ENCODE measurements at regions not wholly inside any gene's neighbourhood (a gene's known extent, or its start where the extent isn't known, plus 50 kb on each side); places are given as distances from the start of the nearest gene placed in this dataset.

- H3K4me1 ChIP-seq, result no peaks in the 10 kb centered on the region
- ATAC-seq, result no peak
- TF ChIP-seq CTCF (IDR thresholded peaks at IDR 0.05), result no peak
- no peaks in the 10 kb centered on the region for H3K27me3 ChIP-seq (ENCODE audit: low read depth)
- no peak overlapping the region for H3K27ac ChIP-seq
- no peak overlapping the region for H3K4me3 ChIP-seq
- H3K9me3 ChIP-seq, result no peaks in the 10 kb centered on the region
- intact Hi-C loops (cut with DNase I), result no loop called here
- H3K36me3 ChIP-seq, result no peaks in the 10 kb centered on the region
- no peak for DNase-seq
Observed at GRCh38 chr6:6405997-6406714, 85.7 kb upstream of the F13A1 start.

- Histone ChIP-seq H3K27ac (no peak overlapping the region), H3K36me3 (no peaks in the 10 kb centered on the region), H3K27me3 (ENCODE audit: low read depth) (no peaks in the 10 kb centered on the region), H3K4me1 (no peaks in the 10 kb centered on the region), H3K9me3 (no peaks in the 10 kb centered on the region), H3K4me3 (no peak overlapping the region)
- ATAC-seq (no peak), DNase-seq (no peak)
- no peak for TF ChIP-seq CTCF (IDR thresholded peaks at IDR 0.05)
- intact Hi-C loops (cut with DNase I), result no loop called here
Observed at GRCh38 chr6:6406715-6407070, 86.2 kb upstream of the F13A1 start.

- no peaks in the 10 kb centered on the region for H3K9me3 ChIP-seq
- H3K36me3 ChIP-seq, result no peaks in the 10 kb centered on the region
- intact Hi-C loops (cut with DNase I), result no loop called here
- ATAC-seq (no peak), DNase-seq (no peak)
- no peak overlapping the region for H3K27ac ChIP-seq
- no peaks in the 10 kb centered on the region for H3K27me3 ChIP-seq (ENCODE audit: low read depth)
- no peaks in the 10 kb centered on the region for H3K4me1 ChIP-seq
- no peak for TF ChIP-seq CTCF (IDR thresholded peaks at IDR 0.05)
- H3K4me3 ChIP-seq, result no peak overlapping the region
Observed at GRCh38 chr6:6407071-6407741, 86.7 kb upstream of the F13A1 start.

GRCh38 chr6:6409397-6410030, 89.1 kb upstream of the F13A1 start:
- intact Hi-C loops (cut with DNase I), result no loop called here
- no peaks in the 10 kb centered on the region for H3K36me3 ChIP-seq
- H3K4me1 ChIP-seq, result no peaks in the 10 kb centered on the region
- no peak for ATAC-seq
- no peaks in the 10 kb centered on the region for H3K9me3 ChIP-seq
- H3K27ac ChIP-seq, result no peak overlapping the region
- no peaks in the 10 kb centered on the region for H3K27me3 ChIP-seq (ENCODE audit: low read depth)
- TF ChIP-seq CTCF (IDR thresholded peaks at IDR 0.05), result no peak
- no peak overlapping the region for H3K4me3 ChIP-seq
- DNase-seq, result no peak

GRCh38 chr6:6411115-6411514, 90.7 kb upstream of the F13A1 start:
- DNase-seq, result no peak
- Histone ChIP-seq H3K36me3 (no peaks in the 10 kb centered on the region), H3K27ac (no peak overlapping the region), H3K4me3 (no peak overlapping the region), H3K27me3 (ENCODE audit: low read depth) (no peaks in the 10 kb centered on the region), H3K9me3 (no peaks in the 10 kb centered on the region), H3K4me1 (no peaks in the 10 kb centered on the region)
- intact Hi-C loops (cut with DNase I), result no loop called here
- no peak for TF ChIP-seq CTCF (IDR thresholded peaks at IDR 0.05)
- ATAC-seq, result no peak
